HG03571 (cell line): ENCODE measurements at regions not wholly inside any gene's neighbourhood (a gene's known extent, or its start where the extent isn't known, plus 50 kb on each side); places are given as distances from the start of the nearest gene placed in this dataset.
"Not testable (repeated sequence)": the region's sequence is repeated elsewhere in the genome, so short reads cannot be mapped to it uniquely, and the experiment has no call there.

Experiments used
- ATAC-seq: cut with Tn5 transposase; IDR thresholded peaks from one replicate; pipeline ENCODE4 v1.9.1; 2021; ENCODE audit not compliant: unreplicated experiment

DNA sequence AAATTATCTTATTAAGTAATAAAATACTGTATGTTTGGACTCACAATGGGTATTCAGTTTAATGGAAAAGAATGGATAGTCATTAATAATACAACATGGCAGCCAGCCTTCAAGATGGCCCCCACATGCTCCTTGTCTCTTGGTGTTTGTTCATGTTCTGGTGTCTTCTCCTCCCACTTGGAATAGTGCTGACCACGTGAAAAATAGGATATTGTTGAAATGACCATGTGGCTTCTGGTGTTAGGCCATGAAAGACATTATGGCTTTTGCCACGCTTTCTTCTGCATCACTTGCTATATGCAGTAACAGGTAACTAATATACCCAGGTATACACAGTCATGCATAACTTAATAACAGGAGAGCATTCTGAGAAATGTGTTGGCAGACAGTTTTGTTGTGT lies 341.0 kb downstream of the KCNJ2 start:
- ATAC-seq: no peak

DNA sequence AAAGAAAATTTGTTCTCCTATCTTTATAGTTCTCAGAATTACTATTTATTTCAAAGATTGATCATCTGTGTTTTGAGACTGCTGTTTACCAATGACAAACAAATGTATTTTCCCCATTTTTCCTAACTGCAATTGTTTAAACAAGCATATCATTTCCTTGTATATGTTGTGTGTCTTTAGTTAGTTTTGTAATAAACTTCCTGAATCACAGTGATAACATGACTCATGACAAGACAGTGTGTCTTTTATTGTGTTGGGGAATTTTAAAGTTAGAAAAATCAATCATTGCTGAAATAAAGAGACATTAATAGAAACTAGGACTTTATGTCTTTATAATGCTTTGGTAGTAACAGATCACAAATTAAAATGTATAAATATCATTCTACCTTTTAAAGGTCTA lies 348.5 kb downstream of the KCNJ2 start:
- ATAC-seq: no peak

DNA sequence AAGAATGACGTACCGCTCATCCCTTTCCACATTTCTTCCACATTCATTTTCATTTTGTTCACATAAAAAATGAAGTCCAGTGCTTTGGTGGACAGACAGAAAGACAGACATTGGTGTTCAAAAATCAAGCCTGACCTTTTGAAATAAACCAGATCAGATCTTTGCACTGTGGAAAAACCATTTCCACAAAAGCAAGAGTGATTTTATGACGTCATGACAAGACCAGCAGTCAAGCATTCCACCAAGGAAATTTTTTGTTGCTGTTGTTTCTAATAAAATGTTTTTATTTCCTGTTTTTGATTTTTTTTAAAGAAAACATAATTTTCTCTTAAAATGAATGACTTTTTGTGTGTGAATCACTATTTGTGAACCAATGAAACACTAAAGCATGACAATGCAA lies 350.0 kb downstream of the KCNJ2 start:
- no peak for ATAC-seq

DNA sequence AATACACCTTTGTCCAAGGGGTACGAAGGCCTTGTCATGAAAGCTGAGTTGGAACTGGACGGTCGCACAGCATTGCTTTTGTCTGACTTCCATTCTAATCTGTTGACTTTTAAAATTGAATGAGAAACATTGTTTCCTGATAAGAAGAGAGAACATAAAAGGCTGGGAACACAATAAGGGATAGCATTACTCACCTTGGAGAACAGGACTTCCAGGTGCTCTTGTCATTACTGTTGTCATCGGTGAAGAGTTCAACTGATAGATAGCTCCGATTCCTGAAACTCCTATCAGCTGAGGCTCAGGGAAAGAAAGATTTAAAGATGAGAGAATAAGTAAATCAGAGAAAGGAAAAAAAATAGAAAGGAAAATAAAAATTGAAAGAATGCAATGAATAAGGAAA lies 351.1 kb downstream of the KCNJ2 start:
- no peak for ATAC-seq

DNA sequence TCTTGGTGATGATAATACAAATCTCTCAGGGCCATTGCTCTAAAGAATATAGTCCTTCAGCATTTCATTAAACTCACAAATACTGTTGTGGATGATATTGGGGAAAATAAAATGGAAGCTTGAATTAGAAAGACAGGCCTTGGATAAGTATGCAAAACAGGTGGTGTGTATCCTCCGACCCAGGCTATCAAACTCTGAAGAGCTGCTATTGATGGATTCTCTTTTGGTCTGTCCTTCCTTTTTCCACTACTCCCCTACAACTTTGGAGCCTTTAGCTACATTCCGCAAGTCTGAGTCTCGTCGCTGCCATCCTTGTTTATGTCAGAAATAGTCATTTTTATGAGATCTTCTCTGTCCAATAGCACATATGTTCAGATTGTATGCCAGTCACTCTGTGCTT lies 351.6 kb downstream of the KCNJ2 start:
- no peak for ATAC-seq

DNA sequence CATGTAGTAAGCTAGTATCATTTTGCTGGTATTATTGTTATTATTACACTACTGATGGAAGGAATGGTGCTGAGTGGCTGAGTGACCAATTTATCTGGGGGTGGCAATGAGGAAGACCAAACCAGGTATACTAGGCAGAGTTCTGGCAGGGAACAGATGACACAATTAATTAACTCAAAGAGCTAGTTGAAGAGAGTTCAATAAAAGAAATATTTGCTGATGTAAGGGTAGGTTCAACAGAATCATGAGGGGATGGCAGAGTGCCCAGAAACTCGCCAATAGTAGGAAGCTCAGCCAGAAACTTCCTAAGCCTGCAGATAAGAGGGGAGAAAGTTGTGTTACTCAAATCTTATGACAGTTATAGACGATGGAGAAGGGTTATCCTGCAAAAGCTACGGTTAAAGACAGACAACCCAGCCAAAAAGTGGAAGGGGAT lies 352.5 kb downstream of the KCNJ2 start:
- no peak for ATAC-seq

DNA sequence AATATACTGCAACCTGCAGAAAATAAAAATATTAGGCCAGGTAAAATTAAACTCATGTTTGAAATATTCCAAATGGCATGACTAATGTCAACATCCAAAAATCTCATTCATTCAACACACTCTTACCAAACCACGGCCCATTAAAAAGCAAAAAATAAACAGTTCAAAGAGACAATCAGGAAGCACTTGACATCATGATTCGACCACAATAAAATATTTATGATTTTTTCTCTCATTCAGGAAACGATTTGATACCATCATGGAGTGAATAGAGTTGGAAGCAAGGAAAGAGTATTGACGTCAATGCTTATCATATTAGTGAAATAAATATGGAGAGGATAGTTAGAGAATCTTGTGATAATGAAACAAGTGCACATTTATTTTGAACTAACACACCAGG lies 354.1 kb downstream of the KCNJ2 start:
- no peak for ATAC-seq

DNA sequence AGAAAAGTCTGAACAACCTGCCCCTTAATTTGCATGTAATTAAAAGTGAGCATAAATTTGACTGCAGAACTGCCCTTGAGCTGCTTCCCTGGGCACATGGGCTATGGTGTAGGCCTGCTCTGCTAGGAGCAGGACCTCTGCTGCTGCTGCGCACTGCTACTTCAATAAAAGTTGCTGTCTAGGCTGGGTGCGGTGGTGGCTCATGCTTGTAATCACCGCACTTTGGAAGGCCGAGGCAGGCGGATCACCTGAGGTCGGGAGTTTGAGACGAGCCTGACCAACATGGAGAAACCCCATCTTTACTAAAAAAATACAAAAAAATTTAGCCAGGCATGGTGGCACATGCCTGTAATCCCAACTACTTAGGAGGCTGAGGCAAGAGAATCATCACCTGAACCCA lies 355.7 kb downstream of the KCNJ2 start:
- not testable (repeated sequence) for ATAC-seq

DNA sequence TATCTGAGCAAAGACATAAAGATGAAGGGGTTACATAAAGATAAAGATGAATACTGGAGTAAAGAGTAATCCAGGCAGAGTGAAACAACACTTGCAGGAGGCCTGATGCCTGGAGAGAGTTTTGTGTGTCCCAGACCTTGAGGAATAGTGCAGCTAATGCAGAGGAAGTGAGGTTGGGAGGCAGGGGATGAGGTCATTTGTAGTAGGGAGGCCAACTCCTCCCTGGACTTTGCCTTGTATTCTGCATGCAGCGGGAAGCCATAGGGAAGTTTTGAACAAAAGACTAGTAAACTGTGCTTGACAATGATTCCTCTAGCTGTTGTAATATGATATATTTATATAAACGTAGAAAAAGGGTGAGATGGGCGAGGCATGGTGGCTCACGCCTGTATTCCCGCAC lies 356.6 kb downstream of the KCNJ2 start:
- no peak for ATAC-seq

DNA sequence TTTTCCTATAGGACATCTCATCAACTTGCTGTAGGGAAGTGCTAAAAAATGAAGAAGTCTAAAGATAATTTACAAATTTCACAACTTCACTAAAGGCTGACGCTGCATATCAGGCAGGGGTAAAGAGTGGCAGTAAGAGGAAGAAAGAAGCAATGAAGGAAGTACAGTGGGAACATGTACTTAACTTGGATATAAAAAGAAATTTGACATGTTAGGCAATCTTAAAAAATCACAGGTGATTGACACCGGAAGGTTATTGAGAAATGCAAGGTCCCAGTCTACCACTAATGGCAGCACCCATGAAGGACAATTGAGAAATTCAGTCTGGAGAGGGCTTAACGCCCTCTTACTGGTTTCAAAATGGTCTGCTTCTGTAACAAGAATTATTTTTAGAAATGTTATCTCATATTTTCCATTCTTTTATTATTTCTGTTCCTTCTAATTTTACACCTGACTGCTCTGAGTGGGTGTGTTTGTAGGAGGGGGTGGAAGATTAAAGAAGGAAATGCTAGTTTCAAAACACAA lies 358.1 kb downstream of the KCNJ2 start:
- ATAC-seq: no peak

DNA sequence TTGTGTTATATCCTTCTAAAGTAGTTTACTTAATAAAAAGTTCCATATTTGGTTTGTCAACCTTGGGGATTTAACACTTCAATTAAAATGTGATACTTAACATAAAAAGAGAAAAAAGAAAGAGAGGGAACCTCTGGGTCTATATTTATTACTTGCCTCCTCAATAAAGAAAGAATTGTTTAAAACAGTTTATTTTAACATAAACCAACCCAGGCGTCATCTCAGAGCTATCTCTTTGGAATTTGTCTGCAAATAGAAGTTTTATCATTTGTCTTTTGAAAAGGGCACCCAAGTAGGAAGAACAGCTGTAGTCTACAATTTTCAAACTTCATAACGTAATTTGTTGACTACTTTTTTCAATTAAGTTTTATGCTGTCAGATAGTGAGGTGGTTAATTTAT lies 364.1 kb downstream of the KCNJ2 start:
- ATAC-seq: no peak

DNA sequence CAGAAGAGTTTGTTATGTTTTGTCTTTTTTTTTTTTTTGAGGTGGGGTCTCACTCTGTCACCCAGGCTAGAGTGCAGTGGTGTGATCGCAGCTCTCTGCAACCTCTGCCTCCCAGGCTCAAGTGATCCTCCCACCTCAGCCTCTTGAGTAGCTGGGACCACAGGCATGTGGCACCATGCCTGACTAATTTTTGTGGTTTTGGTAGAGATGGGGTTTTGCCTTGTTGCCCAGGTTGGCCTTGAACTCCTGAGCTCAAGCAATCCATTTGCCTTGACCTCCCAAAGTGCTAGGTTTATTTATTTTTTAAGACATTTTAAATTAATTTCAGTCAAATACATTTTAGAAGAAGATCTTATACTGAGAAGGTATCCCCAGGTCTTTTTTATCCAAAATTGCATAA lies 366.7 kb downstream of the KCNJ2 start:
- no peak for ATAC-seq

DNA sequence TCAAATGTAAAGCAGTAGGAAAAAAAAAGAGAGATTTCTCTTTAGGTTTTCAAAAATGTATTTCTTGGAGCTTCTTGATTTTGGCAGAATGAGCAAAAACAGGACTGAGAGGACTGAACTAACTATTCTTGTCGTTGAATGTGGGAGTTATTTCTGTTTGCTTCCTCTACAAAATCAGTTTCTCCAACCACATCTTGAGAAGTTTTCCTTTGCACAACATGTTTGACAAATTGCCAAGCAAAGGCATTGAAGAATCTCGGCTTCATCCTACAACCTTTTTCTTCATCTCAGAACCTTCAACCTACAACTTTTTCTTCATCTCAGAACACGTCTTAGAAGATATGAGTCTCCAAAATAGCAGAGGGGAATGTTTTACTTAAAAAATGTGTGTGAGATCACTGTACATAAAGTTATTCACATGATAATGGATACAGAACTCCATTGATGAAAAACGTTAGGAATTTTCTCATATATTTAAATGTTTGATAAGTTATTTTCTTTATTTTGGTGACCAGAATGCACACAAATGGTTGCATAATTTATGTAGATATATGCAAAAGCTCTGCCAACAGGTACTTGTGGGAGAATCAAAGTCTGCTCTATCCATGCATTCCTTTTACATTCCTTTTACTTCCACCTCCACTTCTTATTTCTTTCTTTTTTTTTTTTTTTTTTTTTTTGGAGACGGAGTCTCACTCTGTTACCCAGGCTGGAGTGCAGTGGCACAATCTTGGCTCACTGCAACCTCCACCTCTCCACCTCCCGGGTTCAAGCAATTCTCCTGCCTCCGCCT lies 370.0 kb downstream of the KCNJ2 start:
- ATAC-seq: no peak

DNA sequence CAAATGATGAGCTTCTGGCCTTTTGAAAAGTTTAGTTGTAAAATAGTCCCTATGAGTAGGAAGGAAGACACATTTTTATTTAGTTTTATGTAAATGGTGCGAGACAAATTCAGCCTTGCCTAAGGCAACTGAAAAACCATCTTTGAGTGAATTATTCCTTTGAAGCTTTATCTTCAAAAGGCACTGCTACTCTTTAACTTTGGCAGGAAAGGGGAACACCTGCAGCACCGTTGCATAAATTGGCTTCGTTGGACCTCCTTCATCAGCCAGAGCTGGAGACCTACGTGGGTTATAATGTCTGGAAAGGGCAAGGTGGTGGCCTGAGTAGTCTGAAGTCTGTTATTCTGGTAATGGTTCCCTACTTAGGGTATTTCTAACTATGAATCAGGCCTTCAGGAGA lies 373.5 kb downstream of the KCNJ2 start:
- ATAC-seq: no peak

DNA sequence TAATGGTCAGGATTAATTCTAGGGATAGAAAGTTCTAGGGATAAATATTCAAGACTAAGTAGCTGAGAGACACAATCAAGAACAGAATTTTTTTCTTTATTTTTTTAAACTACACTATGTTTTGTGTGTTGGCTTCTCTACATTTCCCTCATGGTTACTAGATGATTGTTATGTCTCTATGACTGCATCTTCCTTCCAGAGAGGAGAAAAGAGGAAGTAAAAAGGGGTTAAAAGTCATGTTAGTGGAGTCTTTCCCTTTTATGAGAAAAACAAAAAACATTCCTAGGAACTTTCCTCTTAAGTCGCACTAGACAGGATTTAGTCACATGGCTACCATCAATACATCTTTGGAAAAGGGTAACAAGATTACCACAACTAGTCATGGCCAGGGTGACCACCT lies 375.0 kb downstream of the KCNJ2 start:
- no peak for ATAC-seq

DNA sequence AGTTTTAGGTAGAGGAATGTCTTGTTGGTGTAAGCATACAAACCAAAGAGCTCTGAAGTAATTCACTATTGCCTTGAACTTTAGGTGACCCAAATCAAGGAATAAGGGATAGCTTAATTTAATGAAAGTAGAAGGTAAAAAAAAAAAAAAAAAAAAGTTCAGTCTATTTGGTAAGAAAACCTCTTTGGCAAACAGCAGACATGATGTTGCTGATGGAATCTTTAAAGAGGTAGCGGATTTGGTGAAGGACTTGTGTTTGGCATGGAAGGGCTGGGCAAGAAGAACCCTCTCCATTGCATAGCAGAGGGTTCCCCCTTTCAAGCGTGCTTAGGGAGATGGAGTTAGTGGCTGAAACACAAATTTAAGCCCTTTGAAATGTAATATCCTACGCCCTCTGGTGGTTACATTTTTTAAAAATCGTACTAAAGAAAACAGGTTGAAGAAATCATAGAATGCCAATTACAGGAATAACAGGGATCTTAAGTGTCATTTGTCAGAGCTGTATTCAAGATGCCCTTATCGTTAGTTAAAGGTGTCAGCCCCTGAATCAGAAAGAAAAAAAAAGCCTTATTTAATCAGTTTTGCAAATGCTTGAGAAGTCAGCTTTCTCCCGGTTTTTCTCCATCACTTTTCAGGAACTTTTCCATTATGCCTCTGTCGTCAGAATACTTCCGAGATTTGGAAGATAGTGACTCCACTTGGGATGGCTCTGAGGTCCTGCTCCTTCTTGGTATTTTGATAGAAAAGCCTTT lies 383.1 kb downstream of the KCNJ2 start:
- ATAC-seq: no peak

DNA sequence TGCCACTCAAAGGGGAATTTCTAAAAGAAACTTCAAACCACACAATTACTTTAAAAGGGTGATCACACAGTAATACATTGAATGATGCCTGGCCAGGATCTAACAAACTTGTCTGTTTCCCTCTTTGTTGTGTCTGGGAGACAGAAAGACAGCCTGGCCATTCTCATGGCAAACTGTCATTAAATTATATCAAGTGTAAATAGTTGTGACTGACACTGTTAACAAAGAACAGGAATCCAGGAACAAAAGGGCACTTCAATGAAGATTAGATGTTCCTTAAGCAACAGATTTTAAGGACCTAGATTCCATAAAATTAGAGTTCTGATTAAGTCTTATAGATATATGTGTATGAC lies 383.6 kb downstream of the KCNJ2 start:
- no peak for ATAC-seq

DNA sequence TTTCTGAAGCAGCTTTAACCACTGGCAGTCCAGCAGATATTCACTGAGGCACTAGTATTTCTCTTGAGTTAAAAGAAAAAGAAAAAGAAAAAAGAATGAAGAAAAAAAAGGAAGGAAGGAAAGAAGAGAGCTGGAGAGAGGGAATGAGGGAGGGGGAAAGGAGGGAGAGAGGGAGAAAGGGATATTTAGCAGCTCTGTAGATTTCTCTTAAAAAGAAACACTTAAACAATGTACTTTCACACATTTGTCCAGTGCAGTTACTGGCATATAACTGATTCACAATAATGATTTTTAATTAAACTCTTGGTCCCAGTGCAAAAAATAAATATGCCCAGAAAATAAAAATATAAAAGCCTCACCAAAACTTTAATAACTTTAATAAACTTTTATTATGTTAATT lies 386.4 kb downstream of the KCNJ2 start:
- ATAC-seq: no peak

DNA sequence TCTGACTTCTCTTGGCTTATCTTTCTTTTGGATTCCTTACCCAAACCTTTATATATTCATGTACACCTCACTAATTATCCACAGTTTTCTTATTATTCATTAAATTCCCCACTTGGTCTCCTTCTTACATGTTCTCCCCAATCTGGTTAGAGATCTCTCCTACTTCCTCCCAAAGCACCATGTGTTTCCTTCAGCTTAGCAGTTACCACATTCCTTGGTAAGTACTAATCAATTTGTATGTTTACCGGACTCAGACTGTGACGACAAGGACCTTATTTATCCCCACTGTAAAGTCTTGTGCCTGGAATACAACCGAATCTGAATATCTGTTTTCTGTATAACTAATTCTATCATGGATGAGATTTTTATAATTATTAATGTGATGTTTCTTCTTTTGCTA lies 389.5 kb downstream of the KCNJ2 start:
- ATAC-seq: no peak

DNA sequence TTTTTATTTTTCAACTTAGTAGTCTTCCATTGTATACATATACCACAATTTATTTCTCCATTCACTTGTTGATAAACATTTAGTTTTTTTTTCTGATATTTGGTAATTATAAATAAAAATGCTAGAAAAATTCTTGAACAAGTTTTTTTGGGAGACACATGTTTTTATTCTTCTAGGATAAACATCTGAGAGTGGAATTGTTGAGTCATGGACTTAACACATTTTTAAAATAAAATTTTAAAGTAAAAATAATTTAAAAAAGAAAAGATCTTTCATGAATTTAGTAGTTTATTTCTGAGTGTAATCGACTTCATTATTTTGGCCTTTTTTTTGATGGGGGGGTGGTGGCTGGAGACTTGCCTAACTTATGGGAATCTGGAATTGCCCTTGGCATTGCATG lies 391.1 kb downstream of the KCNJ2 start:
- no peak for ATAC-seq

DNA sequence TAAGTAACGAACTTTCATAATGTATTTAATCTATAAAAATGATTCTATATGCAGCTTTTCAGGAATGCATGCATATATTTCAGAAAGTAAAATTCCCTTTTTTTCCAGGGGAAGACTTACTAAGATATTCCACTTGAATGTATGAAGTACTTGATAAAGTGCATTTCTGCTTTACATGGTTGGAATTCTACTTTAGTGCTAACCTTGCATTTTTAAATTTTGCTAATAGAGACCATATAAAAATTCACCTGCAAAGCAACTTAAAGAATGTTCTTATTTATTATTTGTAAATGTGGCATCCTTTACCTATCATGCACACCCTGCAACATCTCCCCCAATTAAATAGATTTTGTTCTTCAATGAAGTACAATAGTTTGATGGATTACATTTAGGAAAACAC lies 392.8 kb downstream of the KCNJ2 start:
- ATAC-seq: no peak

DNA sequence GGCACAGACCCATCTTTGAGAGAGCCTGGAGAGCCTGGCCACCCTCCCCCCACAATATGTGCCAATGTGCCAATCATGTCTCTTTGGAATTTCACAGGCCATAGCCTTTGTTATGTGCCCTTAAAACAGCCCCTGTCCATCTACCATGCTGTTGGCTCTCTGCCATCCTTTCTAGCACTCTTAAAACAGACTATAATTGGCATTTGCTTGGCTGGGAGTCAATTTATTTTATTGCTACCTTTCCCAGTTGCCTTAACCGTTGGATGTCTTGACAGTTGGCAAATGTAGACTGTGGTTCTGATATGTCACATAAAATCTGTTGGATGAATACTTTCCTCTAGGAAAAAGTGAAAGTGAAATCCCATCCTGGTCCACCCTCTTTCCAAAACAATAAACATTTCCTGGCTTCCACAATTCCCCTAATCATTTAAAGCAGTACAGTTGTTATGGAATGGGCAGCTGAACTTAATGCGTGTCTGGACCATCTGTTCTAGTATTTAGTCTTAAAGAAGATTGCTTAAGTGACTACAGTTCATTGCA lies 394.0 kb downstream of the KCNJ2 start:
- no peak for ATAC-seq
